Naive thymus-derived CD4-positive, alpha-beta T cell (primary cell): ENCODE measurements at regions not wholly inside any gene's neighbourhood (a gene's known extent, or its start where the extent isn't known, plus 50 kb on each side); places are given as distances from the start of the nearest gene placed in this dataset.

Source experiments
- ATAC-seq: fragments of 150-1000 bp; cut with Tn5 transposase; 2 replicates; pipeline ENCODE4 v1.10.0; 2021; ENCODE audit warnings: mild to moderate bottlenecking, moderate library complexity
- CTCF ChIA-PET: fragments of 350-600 bp; sonication (Branson Sonifier 250); formaldehyde crosslinking; loops from one replicate; lab custom pipeline; 2021; ENCODE audit warnings: antibody characterized with exemption; lab: Charles Lee
- POLR2A ChIA-PET: fragments of 350-600 bp; sonication (Branson Sonifier 250); formaldehyde crosslinking; loops from one replicate; lab custom pipeline; 2021; ENCODE audit warnings: antibody characterized with exemption, inconsistent platforms; lab: Charles Lee
- DNase-seq, 9 donors: peaks; one replicate each; pipeline versions ENCODE4 v3.0.0 to v3.0.0-alpha.2; 2020 to 2022; ENCODE audit warnings: mixed read lengths in 1 of 9
- H3K27ac ChIP-seq: one replicate; pipeline ENCODE4 v1.7.0; 2013; ENCODE audit warnings: mild to moderate bottlenecking, low read depth, low read length, moderate library complexity
- H3K27me3 ChIP-seq, 2 donors: one replicate each; pipeline ENCODE4 v1.7.0; 2013; ENCODE audit warnings: low read length in 2 of 2, mild to moderate bottlenecking in 2 of 2, moderate library complexity in 2 of 2; ENCODE audit not compliant: control insufficient read depth in 2 of 2, insufficient read depth in 2 of 2
- H3K36me3 ChIP-seq, 3 experiments: 1 replicate in 2 of 3; 2 replicates in 1 of 3; pipeline ENCODE4 v1.7.0; 2013; ENCODE audit warnings: low read length in 3 of 3, mild to moderate bottlenecking in 3 of 3, moderate library complexity in 1 of 3; ENCODE audit not compliant: insufficient read depth in 3 of 3, control insufficient read depth in 2 of 3
- H3K4me1 ChIP-seq, 2 donors: one replicate each; pipeline ENCODE4 v1.7.0; 2013; ENCODE audit warnings: low read length in 2 of 2, mild to moderate bottlenecking in 2 of 2, moderate library complexity in 1 of 2; ENCODE audit not compliant: control insufficient read depth in 2 of 2, insufficient read depth in 2 of 2
- H3K4me3 ChIP-seq: 2 replicates; pipeline ENCODE4 v1.7.0; 2013; ENCODE audit warnings: mild to moderate bottlenecking, low read length
- H3K9me3 ChIP-seq, 3 experiments: 1 replicate in 2 of 3; 2 replicates in 1 of 3; pipeline ENCODE4 v1.7.0; 2013; ENCODE audit warnings: low read length in 3 of 3; ENCODE audit not compliant: control insufficient read depth in 2 of 3
- H3K27ac Mint-ChIP-seq, 9 donors: one replicate each; pipeline ENCODE4 v1.8.0; 2020 to 2022; ENCODE audit warnings: mixed read lengths in 9 of 9, mild to moderate bottlenecking in 8 of 9, moderate library complexity in 5 of 9, inconsistent platforms in 2 of 9
- H3K27me3 Mint-ChIP-seq, 5 donors: one replicate each; pipeline ENCODE4 v1.8.0; 2021 to 2022; ENCODE audit warnings: mixed read lengths in 5 of 5, mild to moderate bottlenecking in 1 of 5
- H3K36me3 Mint-ChIP-seq, 5 donors: one replicate each; pipeline ENCODE4 v1.8.0; 2020 to 2022; ENCODE audit warnings: mixed read lengths in 5 of 5, mild to moderate bottlenecking in 3 of 5, inconsistent platforms in 1 of 5
- H3K4me1 Mint-ChIP-seq, 7 donors: one replicate each; pipeline ENCODE4 v1.8.0; 2020 to 2022; ENCODE audit warnings: mixed read lengths in 7 of 7, mild to moderate bottlenecking in 3 of 7, inconsistent platforms in 1 of 7
- H3K4me3 Mint-ChIP-seq, 10 donors: one replicate each; pipeline ENCODE4 v1.8.0; 2020 to 2022; ENCODE audit warnings: mild to moderate bottlenecking in 10 of 10, mixed read lengths in 10 of 10, moderate library complexity in 6 of 10, inconsistent platforms in 2 of 10
- H3K9me3 Mint-ChIP-seq, 11 donors: one replicate each; pipeline ENCODE4 v1.8.0; 2020 to 2022; ENCODE audit warnings: mixed read lengths in 11 of 11, mild to moderate bottlenecking in 4 of 11, inconsistent platforms in 1 of 11, moderate library complexity in 1 of 11
- intact Hi-C, 2 donors: fragments of 100-400 bp; cut with micrococcal nuclease; formaldehyde crosslinking; loops; one replicate each; pipeline ENCODE4 v1.15.1; 2023

DNA sequence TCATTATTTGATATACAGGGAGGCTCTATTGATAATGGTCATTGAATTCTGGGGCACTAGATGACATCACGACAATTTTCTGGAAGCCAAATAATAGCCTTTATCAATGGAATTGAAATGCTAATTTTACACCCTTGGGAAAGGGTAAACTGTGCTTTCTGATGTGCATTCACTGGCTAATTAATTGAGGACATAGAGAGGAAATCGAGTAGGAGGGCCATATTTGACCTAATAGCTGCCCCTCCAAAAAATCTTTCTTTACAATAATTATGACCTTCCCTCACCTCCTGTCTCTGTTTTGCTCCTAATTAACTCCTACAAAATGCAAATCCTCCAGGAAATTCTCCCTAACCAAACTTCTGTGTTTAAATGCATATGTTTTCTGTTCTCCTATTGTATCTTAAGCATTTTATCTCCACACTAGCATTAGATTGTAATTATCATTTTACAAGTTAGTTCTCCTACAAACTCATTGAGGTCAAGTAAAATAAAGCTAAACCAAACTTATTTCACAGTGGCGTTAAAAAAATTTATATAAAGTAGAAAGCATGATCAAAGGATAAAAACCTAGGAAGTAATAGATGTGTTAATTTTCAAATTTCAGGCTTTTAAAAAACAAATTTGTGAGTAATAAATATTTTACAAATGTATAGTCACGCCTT lies 1414.0 kb upstream of the AGA start:
- no peaks in the 10 kb centered on the region for H3K36me3 Mint-ChIP-seq
- Histone ChIP-seq H3K4me3 (no peak overlapping the region), H3K4me1 (no peaks in the 10 kb centered on the region), H3K27me3 (no peaks in the 10 kb centered on the region), H3K27ac (no peak overlapping the region), H3K36me3 (no peaks in the 10 kb centered on the region), H3K9me3 (no peaks in the 10 kb centered on the region)
- CTCF ChIA-PET, result no interaction called here
- intact Hi-C loops, result no loop called here
- peaks cover 0 to 5% (median 0%) of the 10 kb centered on the region in 11 donors for H3K9me3 Mint-ChIP-seq
- no peak for DNase-seq
- POLR2A ChIA-PET, result no interaction called here
- no peaks in the 10 kb centered on the region for H3K27me3 Mint-ChIP-seq
- no peaks in the 10 kb centered on the region for H3K4me1 Mint-ChIP-seq
- no peak overlapping the region for H3K4me3 Mint-ChIP-seq
- H3K27ac Mint-ChIP-seq, result no peak overlapping the region
- ATAC-seq, result no peak

- no peak for DNase-seq
- Mint-ChIP-seq H3K4me1 (no peaks in the 10 kb centered on the region), H3K27me3 (no peaks in the 10 kb centered on the region), H3K4me3 (no peak overlapping the region), H3K36me3 (no peaks in the 10 kb centered on the region), H3K9me3 (peaks cover 0 to 10% (median 0%) of the 10 kb centered on the region in 11 donors), H3K27ac (no peak overlapping the region)
- no peaks in the 10 kb centered on the region for H3K27me3 ChIP-seq
- intact Hi-C loops, result no loop called here
- ATAC-seq, result no peak
- H3K9me3 ChIP-seq, result no peaks in the 10 kb centered on the region
- H3K4me1 ChIP-seq, result no peaks in the 10 kb centered on the region
- H3K27ac ChIP-seq, result no peak overlapping the region
- no peaks in the 10 kb centered on the region for H3K36me3 ChIP-seq
- ChIA-PET POLR2A (no interaction called here), CTCF (interaction anchor here (0.8 kb wide), 1 partner anchor 9 kb away, joined by 3 read pairs; no protein-coding TSS in a partner anchor)
- H3K4me3 ChIP-seq, result no peak overlapping the region
These were observed 1429.2 kb upstream of the AGA start for GRCh38 chr4:178871476-178871875.

DNA sequence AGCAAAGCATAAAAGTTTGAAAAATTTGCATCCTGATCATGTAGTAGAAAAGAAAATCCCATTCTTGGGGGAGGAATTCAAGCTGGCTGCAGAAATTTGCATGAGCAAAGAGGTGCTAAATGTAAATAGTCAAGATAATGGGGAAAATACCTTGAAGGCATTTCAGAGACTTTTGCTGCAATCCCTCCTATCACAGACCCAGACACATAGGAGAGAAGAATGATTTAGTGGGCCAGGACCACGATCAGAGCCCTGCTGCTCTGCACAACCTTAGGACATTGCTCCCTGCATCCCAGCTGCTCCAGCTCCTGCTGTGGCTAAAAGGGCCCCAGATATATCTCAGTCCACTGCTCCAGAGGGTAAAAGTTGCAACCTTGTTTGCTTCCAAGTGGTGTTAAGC lies 1439.7 kb upstream of the AGA start:
- intact Hi-C loops, result no loop called here
- ChIA-PET CTCF (no interaction called here), POLR2A (no interaction called here)
- no peaks in the 10 kb centered on the region for H3K4me1 ChIP-seq
- no peaks in the 10 kb centered on the region for H3K36me3 ChIP-seq
- Mint-ChIP-seq H3K4me3 (no peak overlapping the region), H3K27ac (no peak overlapping the region), H3K27me3 (no peaks in the 10 kb centered on the region), H3K4me1 (no peaks in the 10 kb centered on the region), H3K9me3 (peaks cover 2 to 24% (median 9%) of the 10 kb centered on the region in 11 donors), H3K36me3 (no peaks in the 10 kb centered on the region)
- DNase-seq (no peak), ATAC-seq (no peak)
- H3K27me3 ChIP-seq, result no peaks in the 10 kb centered on the region
- no peak overlapping the region for H3K4me3 ChIP-seq
- no peak overlapping the region for H3K27ac ChIP-seq
- H3K9me3 ChIP-seq, result no peaks in the 10 kb centered on the region

GRCh38 chr4:178894126-178894525 lies 1451.9 kb upstream of the AGA start:
- Mint-ChIP-seq H3K4me3 (no peak overlapping the region), H3K9me3 (peaks cover 0 to 11% (median 0%) of the 10 kb centered on the region in 11 donors), H3K27me3 (no peaks in the 10 kb centered on the region), H3K4me1 (no peaks in the 10 kb centered on the region), H3K36me3 (no peaks in the 10 kb centered on the region), H3K27ac (no peak overlapping the region)
- H3K36me3 ChIP-seq, result no peaks in the 10 kb centered on the region
- ChIA-PET CTCF (no interaction called here), POLR2A (no interaction called here)
- ATAC-seq, result no peak
- no peak for DNase-seq
- intact Hi-C loops, result no loop called here
- H3K27ac ChIP-seq, result no peak overlapping the region
- H3K27me3 ChIP-seq, result no peaks in the 10 kb centered on the region
- peaks cover 0 to 4% (median 0%) of the 10 kb centered on the region in 3 experiments for H3K9me3 ChIP-seq
- H3K4me1 ChIP-seq, result no peaks in the 10 kb centered on the region
- no peak overlapping the region for H3K4me3 ChIP-seq

GRCh38 chr4:178899084-178899483 lies 1456.8 kb upstream of the AGA start:
- intact Hi-C loops, result no loop called here
- H3K4me3 Mint-ChIP-seq, result no peak overlapping the region

DNA sequence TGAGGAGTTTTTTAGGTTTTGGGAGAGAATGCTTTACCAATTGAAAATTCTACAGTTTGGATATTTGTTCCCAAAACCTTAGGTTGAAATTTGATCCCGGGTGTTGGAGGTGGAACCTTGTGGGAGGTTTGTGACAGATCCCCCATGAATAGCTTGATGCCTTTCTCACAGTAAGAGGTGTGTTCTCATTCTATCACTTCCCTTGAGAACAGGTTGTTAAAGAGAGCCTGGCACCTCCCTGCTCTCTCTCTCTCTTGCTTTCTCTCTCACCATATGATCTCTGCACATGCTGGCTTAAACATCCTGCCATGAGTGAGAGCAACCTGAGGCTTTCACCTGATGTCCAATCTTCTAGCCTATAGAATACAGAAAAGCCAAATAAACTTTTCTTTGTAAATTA lies 1475.5 kb upstream of the AGA start:
- Histone ChIP-seq H3K4me1 (no peaks in the 10 kb centered on the region), H3K27me3 (no peaks in the 10 kb centered on the region), H3K36me3 (no peaks in the 10 kb centered on the region), H3K9me3 (no peaks in the 10 kb centered on the region), H3K4me3 (no peak overlapping the region), H3K27ac (no peak overlapping the region)
- Mint-ChIP-seq H3K27ac (no peak overlapping the region), H3K27me3 (no peaks in the 10 kb centered on the region), H3K9me3 (peaks cover 0 to 4% (median 0%) of the 10 kb centered on the region in 11 donors), H3K4me1 (peaks cover 0 to 2% (median 0%) of the 10 kb centered on the region in 7 donors), H3K4me3 (no peak overlapping the region), H3K36me3 (no peaks in the 10 kb centered on the region)
- CTCF ChIA-PET, result no interaction called here
- POLR2A ChIA-PET, result no interaction called here
- intact Hi-C loops, result no loop called here
- ATAC-seq, result no peak
- no peak for DNase-seq

More at GRCh38 chr4:178899084-178899483, 1456.8 kb upstream of the AGA start:
- Mint-ChIP-seq H3K36me3 (no peaks in the 10 kb centered on the region), H3K27ac (no peak overlapping the region), H3K9me3 (peaks cover 0 to 10% (median 0%) of the 10 kb centered on the region in 11 donors), H3K27me3 (no peaks in the 10 kb centered on the region), H3K4me1 (no peaks in the 10 kb centered on the region)
- ChIA-PET POLR2A (no interaction called here), CTCF (no interaction called here)
- no peak for ATAC-seq
- H3K27ac ChIP-seq, result no peak overlapping the region
- no peak for DNase-seq
- no peaks in the 10 kb centered on the region for H3K4me1 ChIP-seq
- H3K4me3 ChIP-seq, result no peak overlapping the region
- H3K9me3 ChIP-seq, result no peaks in the 10 kb centered on the region
- H3K36me3 ChIP-seq, result no peaks in the 10 kb centered on the region
- H3K27me3 ChIP-seq, result no peaks in the 10 kb centered on the region

- H3K27ac ChIP-seq, result no peak overlapping the region
- no peak overlapping the region for H3K4me3 ChIP-seq
- H3K27me3 Mint-ChIP-seq, result no peaks in the 10 kb centered on the region
- no peak for DNase-seq
- H3K27ac Mint-ChIP-seq, result no peak overlapping the region
- H3K36me3 ChIP-seq, result no peaks in the 10 kb centered on the region
- H3K4me1 ChIP-seq, result no peaks in the 10 kb centered on the region
- H3K27me3 ChIP-seq, result no peaks in the 10 kb centered on the region
- H3K4me3 Mint-ChIP-seq, result no peak overlapping the region
- H3K36me3 Mint-ChIP-seq, result no peaks in the 10 kb centered on the region
- H3K9me3 Mint-ChIP-seq, result peaks cover 0 to 31% (median 5%) of the 10 kb centered on the region in 11 donors
- no peaks in the 10 kb centered on the region for H3K9me3 ChIP-seq
- intact Hi-C loops, result no loop called here
- POLR2A ChIA-PET, result no interaction called here
- CTCF ChIA-PET, result no interaction called here
- H3K4me1 Mint-ChIP-seq, result no peaks in the 10 kb centered on the region
- no peak for ATAC-seq
These were observed 1494.9 kb upstream of the AGA start for GRCh38 chr4:178937130-178937529.
